Immature natural killer cell (primary cell): ENCODE measurements at regions not wholly inside any gene's neighbourhood (a gene's known extent, or its start where the extent isn't known, plus 50 kb on each side); places are given as distances from the start of the nearest gene placed in this dataset.
"Not testable (repeated sequence)": the region's sequence is repeated elsewhere in the genome, so short reads cannot be mapped to it uniquely, and the experiment has no call there.

Experiments used
- DNase-seq, 3 donors: peaks; one replicate each; pipeline ENCODE4 v3.0.0; 2022; ENCODE audit warnings: mixed read lengths in 1 of 3
- H3K27ac Mint-ChIP-seq, 6 donors: one replicate each; pipeline ENCODE4 v1.8.0; 2020; ENCODE audit warnings: mixed read lengths in 6 of 6, mild to moderate bottlenecking in 5 of 6, inconsistent platforms in 4 of 6, moderate library complexity in 3 of 6
- H3K27me3 Mint-ChIP-seq, 3 donors: one replicate each; pipeline ENCODE4 v1.8.0; 2020 to 2021; ENCODE audit warnings: low read depth in 3 of 3, mild to moderate bottlenecking in 3 of 3, mixed read lengths in 3 of 3, moderate library complexity in 3 of 3, inconsistent platforms in 1 of 3
- H3K36me3 Mint-ChIP-seq, 3 donors: one replicate each; pipeline ENCODE4 v1.8.0; 2020; ENCODE audit warnings: mixed read lengths in 3 of 3, inconsistent platforms in 2 of 3, mild to moderate bottlenecking in 2 of 3
- H3K4me1 Mint-ChIP-seq, 2 donors: one replicate each; pipeline ENCODE4 v1.8.0; 2020; ENCODE audit warnings: inconsistent platforms in 2 of 2, mild to moderate bottlenecking in 2 of 2, mixed read lengths in 2 of 2, moderate library complexity in 1 of 2
- H3K4me3 Mint-ChIP-seq, 5 donors: one replicate each; pipeline ENCODE4 v1.8.0; 2020; ENCODE audit warnings: mild to moderate bottlenecking in 5 of 5, mixed read lengths in 5 of 5, inconsistent platforms in 3 of 5, moderate library complexity in 3 of 5
- H3K9me3 Mint-ChIP-seq, 6 donors: one replicate each; pipeline ENCODE4 v1.8.0; 2020; ENCODE audit warnings: mild to moderate bottlenecking in 6 of 6, mixed read lengths in 6 of 6, inconsistent platforms in 4 of 6, moderate library complexity in 3 of 6

DNA sequence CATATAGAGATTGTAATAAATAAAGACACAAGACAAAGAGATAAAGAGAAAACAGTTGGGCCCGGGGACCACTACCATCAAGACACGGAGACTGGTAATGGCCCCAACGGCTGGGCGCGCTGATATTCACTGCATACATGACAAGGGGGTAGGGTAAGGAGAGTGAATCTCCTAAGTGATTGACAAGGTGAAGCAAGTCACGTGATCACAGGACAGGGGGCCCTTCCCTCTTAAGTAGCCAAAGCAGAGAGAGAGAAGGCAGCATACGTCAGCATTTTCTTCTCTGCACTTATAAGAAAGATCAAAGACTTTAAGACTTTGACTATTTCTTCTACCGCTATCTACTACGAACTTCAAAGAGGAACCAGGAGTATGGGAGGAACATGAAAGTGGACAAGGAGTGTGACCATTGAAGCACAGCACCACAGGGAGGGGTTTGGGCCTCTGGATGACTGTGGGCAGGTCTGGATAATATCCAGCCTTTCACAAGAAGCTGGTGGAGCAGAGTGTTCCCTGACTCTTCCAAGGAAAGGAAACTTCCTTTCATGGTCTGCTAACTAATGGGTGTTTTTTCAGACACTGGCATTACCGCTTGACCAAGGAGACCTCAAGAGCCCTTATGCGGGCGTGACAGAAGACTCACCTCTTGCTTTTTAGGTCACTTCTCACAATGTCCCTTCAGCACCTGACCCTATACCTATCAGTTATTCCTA, 75.6 kb downstream of the MRPL39 start:
- DNase-seq, H3K27ac Mint-ChIP-seq, H3K36me3 Mint-ChIP-seq, H3K9me3 Mint-ChIP-seq, H3K4me1 Mint-ChIP-seq, H3K4me3 Mint-ChIP-seq: not testable (repeated sequence)
- H3K27me3 Mint-ChIP-seq: peaks cover 0 to 10% (median 4%) of the 10 kb centered on the region in 3 donors

DNA sequence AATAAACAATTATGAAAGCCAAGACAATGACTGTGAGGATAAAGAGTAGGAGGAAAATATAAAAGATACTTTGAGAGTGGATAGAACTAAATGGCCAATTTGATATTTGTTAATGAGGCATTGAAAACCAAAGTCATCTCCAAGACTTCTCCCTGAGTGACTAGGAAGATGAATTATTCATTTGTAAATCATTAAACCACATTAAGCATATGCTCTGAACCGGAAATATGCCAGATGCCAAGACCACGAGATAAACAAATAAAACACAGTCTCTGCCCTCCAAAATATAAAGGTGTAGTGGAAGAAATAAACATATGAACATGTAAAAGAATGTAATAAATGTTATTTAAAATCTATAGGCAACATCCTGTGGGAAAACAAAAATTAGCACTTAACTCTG, 78.8 kb downstream of the MRPL39 start:
- no peak overlapping the region for H3K27ac Mint-ChIP-seq
- peaks cover 0 to 10% (median 6%) of the 10 kb centered on the region in 3 donors for H3K27me3 Mint-ChIP-seq
- no peak for DNase-seq
- H3K36me3 Mint-ChIP-seq: no peaks in the 10 kb centered on the region
- H3K4me3 Mint-ChIP-seq: no peak overlapping the region
- H3K4me1 Mint-ChIP-seq: no peaks in the 10 kb centered on the region
- H3K9me3 Mint-ChIP-seq: peaks cover 0 to 6% (median 0%) of the 10 kb centered on the region in 6 donors

DNA sequence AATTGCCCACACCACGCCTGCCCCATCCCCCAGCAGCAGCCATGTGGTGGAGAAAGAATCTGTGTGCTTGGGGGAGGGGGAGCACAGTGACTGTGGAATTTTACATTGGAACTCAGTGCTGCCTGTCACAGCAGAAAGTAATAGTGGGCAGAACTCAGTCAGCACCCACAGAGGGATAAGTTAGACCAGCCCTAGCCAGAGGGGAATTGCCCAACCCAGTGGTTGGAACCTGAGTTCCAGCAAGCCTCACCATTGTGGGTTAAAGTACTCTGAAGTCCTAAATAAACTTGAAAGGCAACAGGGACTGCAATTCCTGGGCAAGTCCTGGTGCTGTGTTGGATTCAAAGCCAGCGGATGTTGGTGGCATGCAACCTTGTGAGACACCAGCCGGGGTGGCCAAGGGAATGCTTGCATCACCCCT, 88.8 kb downstream of the MRPL39 start:
- peaks cover 1 to 5% (median 2%) of the 10 kb centered on the region in 3 donors for H3K27me3 Mint-ChIP-seq
- H3K4me1 Mint-ChIP-seq: no peaks in the 10 kb centered on the region
- no peaks in the 10 kb centered on the region for H3K36me3 Mint-ChIP-seq
- H3K9me3 Mint-ChIP-seq: peaks cover 0 to 6% (median 2%) of the 10 kb centered on the region in 6 donors
- H3K4me3 Mint-ChIP-seq: no peak overlapping the region
- H3K27ac Mint-ChIP-seq: no peak overlapping the region
- DNase-seq: no peak

DNA sequence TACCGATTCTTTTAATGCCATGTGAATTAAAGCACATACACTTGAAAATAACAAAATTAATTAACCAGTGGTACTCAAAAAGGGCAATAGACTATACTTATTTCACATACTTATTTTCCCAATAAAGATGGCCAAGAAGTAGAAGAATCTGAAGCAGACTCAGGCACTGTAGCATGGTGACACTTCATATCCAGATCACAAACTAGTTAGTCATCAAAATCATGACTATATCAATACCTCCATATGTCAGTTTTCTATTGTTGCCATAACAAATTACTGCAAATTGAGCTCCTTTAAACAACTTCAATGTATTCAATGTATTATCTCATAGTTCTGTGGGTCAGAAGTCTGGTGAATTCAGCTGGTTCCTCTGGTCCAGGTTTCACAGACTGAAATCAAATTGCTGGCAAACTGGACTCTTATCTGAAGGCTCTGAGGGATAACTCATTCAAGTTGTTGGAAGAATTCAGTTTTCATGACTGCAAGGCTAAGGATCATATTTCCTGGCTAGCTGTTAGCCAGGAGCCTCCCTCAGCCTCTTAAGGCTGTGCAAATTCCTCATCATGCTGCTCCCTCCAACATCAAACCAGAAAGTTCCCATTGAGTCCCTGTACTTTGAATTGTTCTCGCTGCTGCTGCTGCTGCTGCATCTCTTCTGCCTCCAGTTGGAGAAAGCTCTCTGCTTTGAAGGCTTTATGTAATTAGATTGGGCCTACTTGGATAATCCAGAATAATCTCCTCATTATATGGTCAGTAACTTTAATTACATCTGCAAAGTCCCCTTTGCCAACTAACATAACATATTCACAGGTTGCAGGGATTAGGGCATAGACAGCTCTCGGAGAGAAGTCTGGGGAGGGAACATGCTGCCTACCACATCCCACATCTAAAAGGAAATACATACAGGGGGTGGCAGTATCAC, 91.5 kb downstream of the MRPL39 start:
- Mint-ChIP-seq H3K27ac (no peak overlapping the region), H3K27me3 (peaks cover 0 to 3% (median 1%) of the 10 kb centered on the region in 3 donors), H3K4me1 (no peaks in the 10 kb centered on the region), H3K9me3 (peaks cover 0 to 4% (median under 1%) of the 10 kb centered on the region in 6 donors), H3K36me3 (no peaks in the 10 kb centered on the region), H3K4me3 (no peak overlapping the region)
- no peak for DNase-seq

DNA sequence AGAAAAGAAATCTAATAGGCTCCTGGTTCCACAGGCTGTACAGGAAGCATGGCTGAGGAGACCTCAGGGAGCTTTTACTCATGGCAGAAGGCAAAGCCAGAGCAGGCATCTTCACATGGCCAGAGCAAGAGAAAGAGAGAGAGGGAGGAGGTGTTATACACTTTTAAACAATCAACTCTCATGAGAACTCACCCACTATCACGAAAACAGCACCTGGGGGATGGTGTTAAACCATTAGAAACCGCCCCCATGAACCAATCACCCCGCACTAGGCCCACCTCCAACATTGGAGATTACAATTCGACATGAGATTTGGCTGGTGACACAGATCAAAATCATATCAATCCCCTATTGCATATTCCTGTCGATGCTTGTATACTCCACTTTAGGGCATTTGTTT, 93.5 kb downstream of the MRPL39 start:
- H3K36me3 Mint-ChIP-seq: no peaks in the 10 kb centered on the region
- H3K27me3 Mint-ChIP-seq: peaks cover 0 to 3% (median 1%) of the 10 kb centered on the region in 3 donors
- H3K9me3 Mint-ChIP-seq: no peaks in the 10 kb centered on the region
- H3K27ac Mint-ChIP-seq: no peak overlapping the region
- no peaks in the 10 kb centered on the region for H3K4me1 Mint-ChIP-seq
- no peak for DNase-seq
- H3K4me3 Mint-ChIP-seq: no peak overlapping the region

DNA sequence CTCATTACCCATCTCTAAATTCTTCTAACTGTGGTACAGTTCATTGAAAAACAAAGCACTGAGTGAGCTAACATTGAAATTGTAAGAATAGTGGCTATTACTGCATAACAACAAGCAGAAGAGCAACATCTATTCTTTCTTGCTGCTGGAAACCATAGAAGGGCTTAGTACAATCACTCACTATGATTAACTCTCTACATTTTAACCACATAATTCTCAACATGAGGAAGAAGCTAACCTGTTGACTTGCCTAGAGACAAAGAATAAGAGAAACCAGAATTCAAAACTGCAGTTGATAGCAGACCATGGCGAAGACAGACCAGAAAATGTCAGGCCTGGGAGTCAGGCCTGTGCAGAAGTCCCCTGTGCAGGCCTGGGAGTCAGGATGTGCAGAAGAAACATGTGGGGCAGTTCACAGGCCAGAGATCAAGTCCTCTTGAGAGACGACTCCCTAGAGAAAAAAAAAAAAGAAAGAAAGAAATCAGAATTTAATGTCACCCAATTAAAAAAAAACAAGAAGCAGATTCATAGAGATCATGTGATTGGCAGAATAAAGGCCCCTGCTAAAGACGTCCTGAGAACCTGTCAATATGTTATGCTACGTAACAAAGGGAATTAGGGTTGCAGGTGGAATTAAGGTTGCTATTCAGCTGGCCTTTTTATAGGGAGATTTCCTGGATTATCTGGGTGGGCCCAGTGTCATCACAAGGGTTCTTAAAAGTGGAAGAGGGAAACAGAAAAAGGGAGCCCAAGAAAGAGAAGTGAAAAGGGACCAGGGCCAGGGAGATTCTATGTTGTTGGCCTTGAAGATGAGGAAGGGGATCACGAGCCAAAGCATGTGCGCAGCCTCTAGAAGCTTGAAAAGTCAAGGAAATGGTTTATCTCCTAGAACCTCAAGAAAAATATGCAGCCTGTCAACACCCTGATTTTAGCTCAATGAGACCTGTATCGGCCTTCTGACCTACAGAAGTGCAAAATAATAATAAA, 94.9 kb downstream of the MRPL39 start:
- Mint-ChIP-seq H3K4me3 (no peak overlapping the region), H3K36me3 (no peaks in the 10 kb centered on the region), H3K27ac (no peak overlapping the region), H3K4me1 (no peaks in the 10 kb centered on the region), H3K27me3 (peaks cover 0 to 5% (median 0%) of the 10 kb centered on the region in 3 donors), H3K9me3 (no peaks in the 10 kb centered on the region)
- no peak for DNase-seq

DNA sequence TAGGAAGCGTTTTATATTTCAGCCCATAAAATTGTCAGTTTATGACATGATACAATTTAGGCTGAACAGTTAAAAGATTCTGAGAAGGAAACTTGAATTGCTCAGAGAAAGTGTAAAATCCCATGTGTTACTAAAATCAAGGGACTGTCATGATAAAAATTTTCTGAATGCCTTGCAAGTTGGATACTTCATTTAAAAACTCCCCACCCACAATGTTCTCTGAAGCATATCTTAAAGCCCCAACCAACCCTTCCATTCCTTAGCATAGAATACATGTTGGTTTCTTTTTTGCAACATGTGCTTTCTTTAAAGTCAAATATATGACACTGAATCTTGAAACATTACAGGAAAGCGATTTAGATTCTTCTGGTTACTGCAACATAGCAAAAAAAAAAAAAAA, 97.4 kb downstream of the MRPL39 start:
- Mint-ChIP-seq H3K4me3 (no peak overlapping the region), H3K36me3 (peaks cover 0 to 3% (median 0%) of the 10 kb centered on the region in 3 donors), H3K27ac (no peak overlapping the region), H3K9me3 (no peaks in the 10 kb centered on the region), H3K4me1 (no peaks in the 10 kb centered on the region), H3K27me3 (peaks cover 0 to 5% (median 0%) of the 10 kb centered on the region in 3 donors)
- DNase-seq: no peak

DNA sequence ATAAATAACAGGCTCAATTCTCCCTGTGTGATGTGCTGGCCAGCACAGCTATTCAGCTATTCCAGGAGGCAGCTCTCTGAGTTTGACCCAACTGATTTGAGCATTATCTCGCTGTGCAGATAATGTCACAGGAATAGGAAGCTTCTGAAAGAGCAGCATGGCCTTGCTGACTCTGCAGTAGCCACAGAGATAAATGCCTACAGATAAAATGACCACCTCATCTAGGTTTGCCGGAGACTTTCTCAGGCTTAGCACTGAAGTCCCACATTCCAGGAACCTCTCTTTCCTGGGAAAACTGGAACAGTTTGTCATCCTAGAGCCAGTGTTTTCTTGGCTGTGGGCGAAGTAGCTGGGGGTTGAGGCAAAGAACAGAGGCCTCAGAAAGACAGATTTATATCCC, 98.9 kb downstream of the MRPL39 start:
- Mint-ChIP-seq H3K27me3 (peaks cover 0 to 5% (median 1%) of the 10 kb centered on the region in 3 donors), H3K36me3 (peaks cover 0 to 3% (median 0%) of the 10 kb centered on the region in 3 donors), H3K9me3 (no peaks in the 10 kb centered on the region), H3K4me3 (no peak overlapping the region), H3K4me1 (no peaks in the 10 kb centered on the region), H3K27ac (no peak overlapping the region)
- DNase-seq: no peak

DNA sequence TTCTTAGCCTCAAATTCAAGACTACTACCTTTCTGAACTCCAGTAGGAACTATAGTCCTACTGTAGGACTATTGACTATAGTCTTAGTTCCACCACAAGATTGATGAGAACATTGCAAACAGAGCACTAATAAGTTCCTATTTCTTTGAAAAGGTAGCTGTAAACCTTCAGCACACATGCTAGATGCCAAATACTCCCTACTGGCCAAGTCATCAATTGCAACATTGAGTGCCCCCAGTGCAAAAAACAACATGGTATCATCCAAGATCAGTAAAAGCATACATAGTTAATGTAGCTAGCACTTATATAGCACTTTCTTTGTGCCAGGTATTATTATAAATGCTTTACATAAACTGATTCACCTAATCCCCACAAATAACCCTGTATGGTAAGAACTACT, 99.8 kb downstream of the MRPL39 start:
- no peaks in the 10 kb centered on the region for H3K4me1 Mint-ChIP-seq
- peaks cover 0 to 3% (median 0%) of the 10 kb centered on the region in 3 donors for H3K36me3 Mint-ChIP-seq
- no peak overlapping the region for H3K27ac Mint-ChIP-seq
- no peak overlapping the region for H3K4me3 Mint-ChIP-seq
- no peaks in the 10 kb centered on the region for H3K9me3 Mint-ChIP-seq
- no peak for DNase-seq
- peaks cover 0 to 5% (median 1%) of the 10 kb centered on the region in 3 donors for H3K27me3 Mint-ChIP-seq

DNA sequence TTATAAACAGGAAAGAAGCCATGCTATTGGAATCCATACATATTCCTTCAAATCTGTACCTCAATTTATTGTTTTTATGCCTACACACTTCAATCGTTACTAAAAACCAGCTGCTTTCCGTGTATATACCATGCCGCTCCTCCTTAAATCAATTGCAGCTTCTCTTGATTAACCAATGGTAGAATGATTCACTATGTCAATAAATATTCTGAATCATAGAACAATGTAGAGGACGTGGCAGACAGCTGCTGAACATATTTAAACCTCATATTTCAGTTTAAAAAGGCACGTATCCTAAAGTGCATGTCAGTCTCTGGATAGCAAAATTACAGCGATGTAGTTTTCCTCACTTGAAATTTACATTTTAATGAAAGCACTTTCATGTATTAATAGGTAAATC, 100.4 kb downstream of the MRPL39 start:
- Mint-ChIP-seq H3K4me3 (no peak overlapping the region), H3K36me3 (peaks cover 0 to 3% (median 0%) of the 10 kb centered on the region in 3 donors), H3K27ac (no peak overlapping the region), H3K4me1 (peaks cover under 1 to 5% of the 10 kb centered on the region in 2 donors), H3K27me3 (peaks cover 0 to 3% (median 1%) of the 10 kb centered on the region in 3 donors), H3K9me3 (no peaks in the 10 kb centered on the region)
- DNase-seq: no peak

DNA sequence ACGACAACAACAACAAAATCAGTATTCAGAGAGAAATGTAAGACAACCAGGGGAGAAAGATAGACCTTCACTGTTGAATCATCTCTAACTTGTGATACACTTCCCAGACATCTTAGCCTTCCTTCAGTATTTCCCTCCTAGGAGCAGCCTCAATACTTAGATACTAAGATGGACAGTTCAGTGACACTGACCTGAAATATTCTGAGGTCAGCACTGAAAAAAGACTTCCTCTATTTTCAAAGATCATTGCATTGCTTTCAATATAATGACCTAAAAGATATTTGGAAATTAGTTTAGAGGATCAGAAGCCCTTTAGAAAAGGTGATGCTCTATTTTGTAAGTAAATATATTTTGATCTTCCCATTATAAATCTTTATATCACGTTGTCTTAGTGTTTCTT, 101.0 kb downstream of the MRPL39 start:
- H3K4me1 Mint-ChIP-seq: peaks cover 3 to 8% of the 10 kb centered on the region in 2 donors
- peaks cover 0 to under 1% (median 0%) of the 10 kb centered on the region in 6 donors for H3K9me3 Mint-ChIP-seq

DNA sequence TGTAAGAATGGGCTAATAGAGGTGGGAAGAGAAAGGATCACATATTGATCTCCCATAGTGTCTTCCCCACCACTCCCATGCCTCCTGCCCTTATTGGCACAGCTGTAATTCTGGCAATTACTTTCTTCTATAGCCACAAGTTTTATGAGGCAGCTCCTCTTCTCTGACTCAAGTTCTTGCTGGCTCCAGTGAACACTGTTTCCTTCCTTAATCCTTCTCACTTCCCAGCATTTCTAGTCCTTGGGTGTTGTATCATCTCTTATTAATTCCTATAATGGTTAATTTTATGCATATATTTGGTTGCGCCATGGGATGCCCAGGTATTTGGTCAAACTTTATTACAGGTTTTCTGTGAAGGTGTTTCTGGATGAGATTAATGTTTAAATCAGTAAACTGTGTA, 103.3 kb downstream of the MRPL39 start:
- Mint-ChIP-seq H3K4me3 (no peak overlapping the region), H3K9me3 (peaks cover 0 to 1% (median 0%) of the 10 kb centered on the region in 6 donors), H3K4me1 (peaks cover 3 to 8% of the 10 kb centered on the region in 2 donors), H3K27me3 (peaks cover 0 to 3% (median 1%) of the 10 kb centered on the region in 3 donors), H3K27ac (no peak overlapping the region), H3K36me3 (peaks cover 0 to 3% (median 0%) of the 10 kb centered on the region in 3 donors)
- no peak for DNase-seq

More for the DNA sequence above, 101.0 kb downstream of the MRPL39 start:
- no peak overlapping the region for H3K4me3 Mint-ChIP-seq
- no peak overlapping the region for H3K27ac Mint-ChIP-seq
- H3K27me3 Mint-ChIP-seq: peaks cover 0 to 3% (median 1%) of the 10 kb centered on the region in 3 donors
- DNase-seq: no peak
- peaks cover 0 to 3% (median 0%) of the 10 kb centered on the region in 3 donors for H3K36me3 Mint-ChIP-seq

DNA sequence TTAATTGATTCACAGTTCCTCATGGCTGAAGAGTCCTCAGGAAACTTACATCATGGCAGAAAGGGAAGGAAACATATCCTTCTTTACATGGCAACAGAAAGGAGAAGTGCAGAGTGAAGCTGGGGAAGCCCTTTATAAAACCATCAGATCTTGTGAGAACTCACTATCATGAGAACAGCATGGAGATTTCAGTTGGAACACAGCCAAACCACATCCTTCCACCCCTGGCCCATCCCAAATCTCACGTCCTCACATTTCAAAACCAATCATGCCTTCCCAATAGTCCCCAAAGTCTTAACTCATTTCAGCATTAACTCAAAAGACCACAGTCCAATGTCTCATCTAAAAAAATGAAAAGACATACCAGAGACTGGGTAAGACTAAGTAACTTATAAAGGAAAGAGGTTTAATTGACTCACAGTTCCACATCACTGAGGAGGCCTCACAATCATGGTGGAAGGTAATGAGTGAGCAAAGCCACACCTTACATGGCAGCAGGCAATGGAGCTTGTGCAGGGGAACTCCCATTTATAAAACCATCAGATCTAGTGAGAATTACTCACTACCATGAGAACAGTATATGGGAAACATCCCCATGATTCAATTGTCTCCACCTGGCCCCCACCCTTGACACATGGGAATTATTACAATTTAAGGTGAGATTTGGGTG, 105.2 kb downstream of the MRPL39 start:
- DNase-seq: no peak
- H3K4me3 Mint-ChIP-seq: no peak overlapping the region
- peaks cover 0 to 3% (median 0%) of the 10 kb centered on the region in 3 donors for H3K36me3 Mint-ChIP-seq
- peaks cover 3 to 8% of the 10 kb centered on the region in 2 donors for H3K4me1 Mint-ChIP-seq
- no peak overlapping the region for H3K27ac Mint-ChIP-seq
- peaks cover 0 to 5% (median 0%) of the 10 kb centered on the region in 6 donors for H3K9me3 Mint-ChIP-seq
- H3K27me3 Mint-ChIP-seq: peaks cover 0 to 3% (median 1%) of the 10 kb centered on the region in 3 donors
